Activated CD8-positive, alpha-beta T cell treated with anti-CD3 and anti-CD28 coated beads for 36 hours (primary cell): ENCODE measurements at regions not wholly inside any gene's neighbourhood (a gene's known extent, or its start where the extent isn't known, plus 50 kb on each side); places are given as distances from the start of the nearest gene placed in this dataset.

Experiments
- ATAC-seq: fragments of 200-7000 bp; cut with Tn5 transposase; one replicate; pipeline ENCODE4 v1.10.0; 2021; ENCODE audit warnings: mild to moderate bottlenecking, moderate library complexity
- CTCF ChIA-PET: fragments of 350-600 bp; sonication (Branson Sonifier 250); formaldehyde crosslinking; loops from one replicate; lab custom pipeline; 2021; ENCODE audit warnings: antibody characterized with exemption; lab: Charles Lee
- POLR2A ChIA-PET: fragments of 350-600 bp; sonication (Branson Sonifier 250); formaldehyde crosslinking; loops from one replicate; lab custom pipeline; 2021; ENCODE audit warnings: antibody characterized with exemption; lab: Charles Lee
- DNase-seq: peaks from one replicate; pipeline ENCODE4 v3.0.0-alpha.2; 2020
- H3K27ac Mint-ChIP-seq: one replicate; pipeline ENCODE4 v1.8.0; 2021; ENCODE audit warnings: mild to moderate bottlenecking, mixed read lengths
- H3K27me3 Mint-ChIP-seq: one replicate; pipeline ENCODE4 v1.8.0; 2021; ENCODE audit warnings: mixed read lengths
- H3K36me3 Mint-ChIP-seq: one replicate; pipeline ENCODE4 v1.8.0; 2021; ENCODE audit warnings: low read depth, mixed read lengths
- H3K4me1 Mint-ChIP-seq: one replicate; pipeline ENCODE4 v1.8.0; 2021; ENCODE audit warnings: low read depth, mixed read lengths
- H3K4me3 Mint-ChIP-seq: one replicate; pipeline ENCODE4 v1.8.0; 2021; ENCODE audit warnings: mild to moderate bottlenecking, moderate library complexity, mixed read lengths
- H3K9me3 Mint-ChIP-seq: one replicate; pipeline ENCODE4 v1.8.0; 2021; ENCODE audit warnings: mixed read lengths
- CTCF ChIP-seq: fragments of 200-600 bp; IDR thresholded peaks from one replicate; pipeline ENCODE4 v1.8.0; 2022; ENCODE audit warnings: antibody characterized with exemption, mild to moderate bottlenecking
- intact Hi-C: fragments of 100-400 bp; cut with micrococcal nuclease; formaldehyde crosslinking; loops from one replicate; pipeline ENCODE4 v1.10.0; 2022

DNA sequence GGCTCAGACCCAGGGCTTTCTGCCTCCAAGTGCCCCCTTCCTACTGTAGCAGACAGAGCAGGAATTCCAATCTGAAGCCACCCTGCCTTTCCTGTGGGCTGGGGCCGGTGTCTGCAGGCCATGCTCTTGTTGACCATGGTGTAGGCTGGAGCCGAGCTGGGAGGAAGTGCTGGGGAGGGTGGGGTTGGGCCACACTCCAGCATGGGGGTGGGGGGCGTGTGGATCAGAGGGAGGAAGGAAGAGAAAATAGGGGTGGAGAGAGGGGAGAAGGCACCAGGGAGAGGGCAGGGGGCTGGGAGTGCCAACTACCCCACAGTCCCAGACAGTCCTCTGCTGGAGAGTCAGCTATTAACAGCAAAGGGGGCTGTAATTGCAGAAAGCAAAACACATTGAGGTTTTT lies 54.3 kb upstream of the JPH3 start:
- H3K27me3 Mint-ChIP-seq = peaks cover 16% of the 10 kb centered on the region
- no peak overlapping the region for H3K27ac Mint-ChIP-seq
- H3K9me3 Mint-ChIP-seq = peaks cover 6% of the 10 kb centered on the region
- TF ChIP-seq CTCF = no peak
- H3K4me3 Mint-ChIP-seq = no peak overlapping the region
- no peaks in the 10 kb centered on the region for H3K36me3 Mint-ChIP-seq
- no peak for DNase-seq
- H3K4me1 Mint-ChIP-seq = peaks cover 3% of the 10 kb centered on the region
- ChIA-PET CTCF (interaction anchor here (0.9 to 1.9 kb wide), 3 partner anchors 62 to 89 kb away, joined by 3 to 8 read pairs (median 3); no protein-coding TSS in a partner anchor), POLR2A (interaction anchor here (0.7 kb wide), 1 partner anchor 91 kb away, joined by 3 read pairs; no protein-coding TSS in a partner anchor)
- intact Hi-C loops = no loop called here
- no peak for ATAC-seq

- Mint-ChIP-seq H3K4me1 (peaks cover 5% of the 10 kb centered on the region), H3K36me3 (no peaks in the 10 kb centered on the region), H3K27me3 (peaks cover 25% of the 10 kb centered on the region), H3K27ac (no peak overlapping the region), H3K4me3 (no peak overlapping the region), H3K9me3 (peaks cover 6% of the 10 kb centered on the region)
- ATAC-seq (peak; percentile 39), DNase-seq (peak; percentile 43)
- intact Hi-C loops = no loop called here
- ChIA-PET POLR2A (no interaction called here), CTCF (interaction anchor here (1.5 to 2.1 kb wide), 2 partner anchors 92 to 123 kb away, joined by 3 to 11 read pairs; no protein-coding TSS in a partner anchor)
- TF ChIP-seq CTCF = no peak
Observed at GRCh38 chr16:87543436-87544191, 50.8 kb upstream of the ZCCHC14 start.

- TF ChIP-seq CTCF = no peak
- ChIA-PET CTCF (interaction anchor here (0.7 to 2.1 kb wide), 4 partner anchors 8 to 126 kb away, joined by 3 to 11 read pairs (median 4); no protein-coding TSS in a partner anchor), POLR2A (no interaction called here)
- peaks cover 6% of the 10 kb centered on the region for H3K9me3 Mint-ChIP-seq
- H3K27ac Mint-ChIP-seq = no peak overlapping the region
- H3K36me3 Mint-ChIP-seq = no peaks in the 10 kb centered on the region
- intact Hi-C loops = no loop called here
- peaks cover 11% of the 10 kb centered on the region for H3K4me1 Mint-ChIP-seq
- peaks cover 25% of the 10 kb centered on the region for H3K27me3 Mint-ChIP-seq
- DNase-seq (no peak), ATAC-seq (no peak)
- no peak overlapping the region for H3K4me3 Mint-ChIP-seq
Observed at GRCh38 chr16:87542531-87543102, 49.8 kb upstream of the ZCCHC14 start.
